HCT116 (cell line): ENCODE measurements at regions not wholly inside any gene's neighbourhood (a gene's known extent, or its start where the extent isn't known, plus 50 kb on each side); places are given as distances from the start of the nearest gene placed in this dataset.

Experiments used
- ATAC-seq: fragments of 200-7000 bp; cut with Tn5 transposase; 2 replicates; pipeline ENCODE4 v1.9.1; 2020; ENCODE audit warnings: mild to moderate bottlenecking, moderate library complexity
- BruUV-seq: library from RNA; stranded (reverse); fragments of 400-500 nt; replicated peaks from 2 replicates; lab custom pipeline; 2021; lab: Mats Ljungman, UMichigan
- CTCF ChIA-PET: fragments of 300-600 bp; sonication (Branson Sonifier 250); formaldehyde crosslinking; loops from one replicate; lab custom pipeline; 2021; ENCODE audit warnings: antibody characterized with exemption; lab: Charles Lee
- POLR2A ChIA-PET: fragments of 300-600, 350-600 bp; sonication (Branson Sonifier 250); formaldehyde crosslinking; loops from one replicate; lab custom pipeline; 2021; ENCODE audit warnings: antibody characterized with exemption; lab: Charles Lee
- RAD21 ChIA-PET, 2 experiments: fragments of 300-600 bp; sonication (Branson Sonifier 250); formaldehyde crosslinking; loops; one replicate each; lab custom pipeline; 2023; ENCODE audit warnings: low total read pairs in 2 of 2; ENCODE audit not compliant: uncharacterized antibody in 2 of 2, unreplicated experiment in 2 of 2, low non-redundant PET in 1 of 2; lab: Charles Lee
- DNase-seq: peaks from one replicate; pipeline ENCODE4 v3.0.0-alpha.2; 2010; ENCODE audit warnings: low read depth, low spot score
- H2AFZ ChIP-seq: fragments of 200-600 bp; shearing (Covaris generic), sonication (generic); 2 replicates; pipeline ENCODE4 v1.6.1; 2017; ENCODE audit warnings: low read depth, mixed run types, mixed read lengths, antibody characterized with exemption, low read length; ENCODE audit not compliant: poor library complexity, severe bottlenecking
- H3K27ac ChIP-seq: 2 replicates; pipeline ENCODE4 v1.5.1; 2012; ENCODE audit warnings: low read depth, low read length
- H3K27me3 ChIP-seq: fragments of 200-600 bp; sonication (generic); 2 replicates; pipeline ENCODE4 v1.6.1; 2016; ENCODE audit warnings: mixed run types, low read length, mixed read lengths; ENCODE audit not compliant: insufficient read depth
- H3K36me3 ChIP-seq, 2 experiments: fragments of 200-500 bp in 1 of 2; fragments of 200-600 bp in 1 of 2; sonication (Bioruptor generic) in 1 of 2; sonication (generic) in 1 of 2; 2 replicates each; pipeline versions ENCODE4 v1.5.1 to v1.6.1; 2014 to 2016; ENCODE audit warnings: low read length in 2 of 2, inconsistent platforms in 1 of 2, mixed read lengths in 1 of 2, mixed run types in 1 of 2; ENCODE audit not compliant: insufficient read depth in 2 of 2, control insufficient read depth in 1 of 2
- H3K4me1 ChIP-seq, 2 experiments: fragments of 200-600 bp in 1 of 2; sonication (generic) in 1 of 2; 2 replicates each; pipeline versions ENCODE4 v1.5.1 to v1.6.1; 2012 to 2017; ENCODE audit warnings: low read length in 2 of 2, inconsistent platforms in 1 of 2, mild to moderate bottlenecking in 1 of 2, mixed read lengths in 1 of 2, mixed run types in 1 of 2, moderate library complexity in 1 of 2; ENCODE audit not compliant: insufficient read depth in 2 of 2, control insufficient read depth in 1 of 2
- H3K4me2 ChIP-seq: fragments of 200-600 bp; sonication (generic); 2 replicates; pipeline ENCODE4 v1.6.1; 2017; ENCODE audit warnings: mixed run types, low read length, mixed read lengths
- H3K4me3 ChIP-seq, 2 experiments: fragments of 200-600 bp in 1 of 2; sonication (generic) in 1 of 2; replicated peaks in 1 of 2; 2 replicates each; pipeline ENCODE4 v1.5.1; 2011 to 2016; ENCODE audit warnings: low read length in 2 of 2, control low read depth in 1 of 2, low read depth in 1 of 2, mild to moderate bottlenecking in 1 of 2, mixed read lengths in 1 of 2, mixed run types in 1 of 2
- H3K79me2 ChIP-seq: fragments of 200-600 bp; sonication (generic); 2 replicates; pipeline ENCODE4 v1.6.1; 2017; ENCODE audit warnings: mild to moderate bottlenecking, mixed run types, low read length, moderate library complexity, mixed read lengths; ENCODE audit not compliant: insufficient read depth
- H3K9ac ChIP-seq: fragments of 200-600 bp; sonication (generic); 2 replicates; pipeline ENCODE4 v1.6.1; 2016; ENCODE audit warnings: low read length, mixed read lengths
- H3K9me2 ChIP-seq: fragments of 200-600 bp; sonication (generic), shearing (Covaris generic); 2 replicates; pipeline ENCODE4 v1.6.1; 2017; ENCODE audit warnings: mixed run types, mild to moderate bottlenecking, moderate library complexity; ENCODE audit not compliant: insufficient read depth
- H3K9me3 ChIP-seq, 2 experiments: fragments of 200-500 bp in 1 of 2; fragments of 200-600 bp in 1 of 2; sonication (Bioruptor generic) in 1 of 2; sonication (generic) in 1 of 2; 2 replicates each; pipeline ENCODE4 v1.6.1; 2014 to 2017; ENCODE audit warnings: low read length in 2 of 2, mixed read lengths in 2 of 2, inconsistent platforms in 1 of 2, low read depth in 1 of 2, mild to moderate bottlenecking in 1 of 2, mixed run types in 1 of 2, moderate library complexity in 1 of 2; ENCODE audit not compliant: control insufficient read depth in 1 of 2, insufficient read depth in 1 of 2
- H4K20me1 ChIP-seq: fragments of 200-600 bp; sonication (generic), shearing (Covaris generic); 2 replicates; pipeline ENCODE4 v1.6.1; 2017; ENCODE audit warnings: mixed run types, mild to moderate bottlenecking, moderate library complexity; ENCODE audit not compliant: insufficient read depth
- CBX3 ChIP-seq: IDR thresholded peaks from 2 replicates; pipeline ENCODE4 v1.6.1; 2012; ENCODE audit warnings: low read depth
- EGR1 ChIP-seq: IDR thresholded peaks from 2 replicates; pipeline ENCODE4 v1.6.1; 2012; ENCODE audit warnings: low read depth
- EZH2phosphoT487 ChIP-seq: fragments of 200-600 bp; IDR thresholded peaks from 2 replicates; pipeline ENCODE4 v1.6.1; 2018; ENCODE audit warnings: antibody characterized with exemption, borderline replicate concordance
- JUND ChIP-seq: IDR thresholded peaks from 2 replicates; pipeline ENCODE4 v1.6.1; 2012
- YY1 ChIP-seq: IDR thresholded peaks from 2 replicates; pipeline ENCODE4 v1.6.1; 2011; ENCODE audit warnings: low read length, low read depth, moderate library complexity, mild to moderate bottlenecking; ENCODE audit not compliant: insufficient replicate concordance; ENCODE audit errors: extremely low read depth
- intact Hi-C: fragments of 100-400 bp; cut with micrococcal nuclease; formaldehyde crosslinking; loops from 2 replicates; pipeline ENCODE4 v1.10.0; 2022
- TF ChIP-seq, protein P1 (sequence below), 3 experiments: fragments of 200-600 bp in 1 of 3; sonication (generic) in 1 of 3; IDR thresholded peaks in 2 of 3; conservative IDR thresholded peaks in 1 of 3; 2 replicates each; pipeline ENCODE4 v1.5.1; 2012 to 2017; ENCODE audit warnings: low read depth in 2 of 3, low read length in 2 of 3, antibody characterized with exemption in 1 of 3, borderline replicate concordance in 1 of 3, control low read depth in 1 of 3, mild to moderate bottlenecking in 1 of 3, mixed read lengths in 1 of 3, mixed run types in 1 of 3, moderate library complexity in 1 of 3; ENCODE audit not compliant: insufficient read depth in 1 of 3
- TF ChIP-seq, protein P2 (sequence below): IDR thresholded peaks from 2 replicates; pipeline ENCODE4 v1.6.1; 2011; ENCODE audit warnings: mild to moderate bottlenecking, low read length, moderate library complexity; ENCODE audit not compliant: insufficient replicate concordance; ENCODE audit errors: extremely low read depth
- TF ChIP-seq, protein P3 (sequence below): IDR thresholded peaks from 2 replicates; pipeline ENCODE4 v1.6.1; 2012; ENCODE audit warnings: low read depth

DNA sequence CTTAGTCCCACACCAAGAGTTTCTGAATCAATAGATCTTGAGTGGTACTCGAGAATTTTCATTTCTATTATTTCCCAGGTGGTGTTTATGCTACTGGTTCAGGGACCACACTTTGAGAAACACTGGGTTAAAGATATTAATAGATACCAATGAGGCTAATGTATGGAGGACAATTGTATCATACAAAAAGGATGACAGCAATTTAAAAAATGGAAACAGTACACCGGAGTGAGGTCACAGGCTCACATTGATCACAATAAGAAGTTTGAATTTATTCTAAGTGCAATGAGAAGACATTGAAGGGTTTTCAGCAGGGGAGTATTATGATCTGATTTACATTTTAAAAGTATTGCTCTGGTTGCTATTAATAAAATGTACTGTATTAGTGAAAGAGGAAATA is 488.3 kb downstream of the PCDH17 start:
- POLR2A ChIA-PET = no interaction called here

More for the DNA sequence above, 488.3 kb downstream of the PCDH17 start:
- no TSS peak for BruUV-seq
- peaks cover 13 to 19% of the 10 kb centered on the region in 2 experiments; a peak in 2 of 4 replicates for H3K9me3 ChIP-seq
- ChIA-PET CTCF (no interaction called here), RAD21 (no interaction called here)
- no peak overlapping the region for H3K4me2 ChIP-seq
- H3K27ac ChIP-seq = no peak overlapping the region
- H3K4me3 ChIP-seq = no peak overlapping the region
- H3K9me2 ChIP-seq = no peaks in the 10 kb centered on the region
- no peak overlapping the region for H3K9ac ChIP-seq
- no peak for DNase-seq
- H2AFZ ChIP-seq = no peak overlapping the region
- no peaks in the 10 kb centered on the region for H3K79me2 ChIP-seq
- TF ChIP-seq YY1 = no peak
- TF ChIP-seq EGR1 = no peak
- no peak for TF ChIP-seq EZH2phosphoT487
- TF ChIP-seq, protein P1, sequence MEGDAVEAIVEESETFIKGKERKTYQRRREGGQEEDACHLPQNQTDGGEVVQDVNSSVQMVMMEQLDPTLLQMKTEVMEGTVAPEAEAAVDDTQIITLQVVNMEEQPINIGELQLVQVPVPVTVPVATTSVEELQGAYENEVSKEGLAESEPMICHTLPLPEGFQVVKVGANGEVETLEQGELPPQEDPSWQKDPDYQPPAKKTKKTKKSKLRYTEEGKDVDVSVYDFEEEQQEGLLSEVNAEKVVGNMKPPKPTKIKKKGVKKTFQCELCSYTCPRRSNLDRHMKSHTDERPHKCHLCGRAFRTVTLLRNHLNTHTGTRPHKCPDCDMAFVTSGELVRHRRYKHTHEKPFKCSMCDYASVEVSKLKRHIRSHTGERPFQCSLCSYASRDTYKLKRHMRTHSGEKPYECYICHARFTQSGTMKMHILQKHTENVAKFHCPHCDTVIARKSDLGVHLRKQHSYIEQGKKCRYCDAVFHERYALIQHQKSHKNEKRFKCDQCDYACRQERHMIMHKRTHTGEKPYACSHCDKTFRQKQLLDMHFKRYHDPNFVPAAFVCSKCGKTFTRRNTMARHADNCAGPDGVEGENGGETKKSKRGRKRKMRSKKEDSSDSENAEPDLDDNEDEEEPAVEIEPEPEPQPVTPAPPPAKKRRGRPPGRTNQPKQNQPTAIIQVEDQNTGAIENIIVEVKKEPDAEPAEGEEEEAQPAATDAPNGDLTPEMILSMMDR (IDR thresholded peaks at IDR 0.05 in 2 of 3, conservative IDR thresholded peaks at IDR 0.05 in 1 of 3; ENCODE audit: borderline replicate concordance in 1 of 3, insufficient read depth in 1 of 3, low read depth in 2 of 3, low read length in 2 of 3) = no peak
- TF ChIP-seq JUND = no peak
- no peak for TF ChIP-seq CBX3
- TF ChIP-seq, protein P2, sequence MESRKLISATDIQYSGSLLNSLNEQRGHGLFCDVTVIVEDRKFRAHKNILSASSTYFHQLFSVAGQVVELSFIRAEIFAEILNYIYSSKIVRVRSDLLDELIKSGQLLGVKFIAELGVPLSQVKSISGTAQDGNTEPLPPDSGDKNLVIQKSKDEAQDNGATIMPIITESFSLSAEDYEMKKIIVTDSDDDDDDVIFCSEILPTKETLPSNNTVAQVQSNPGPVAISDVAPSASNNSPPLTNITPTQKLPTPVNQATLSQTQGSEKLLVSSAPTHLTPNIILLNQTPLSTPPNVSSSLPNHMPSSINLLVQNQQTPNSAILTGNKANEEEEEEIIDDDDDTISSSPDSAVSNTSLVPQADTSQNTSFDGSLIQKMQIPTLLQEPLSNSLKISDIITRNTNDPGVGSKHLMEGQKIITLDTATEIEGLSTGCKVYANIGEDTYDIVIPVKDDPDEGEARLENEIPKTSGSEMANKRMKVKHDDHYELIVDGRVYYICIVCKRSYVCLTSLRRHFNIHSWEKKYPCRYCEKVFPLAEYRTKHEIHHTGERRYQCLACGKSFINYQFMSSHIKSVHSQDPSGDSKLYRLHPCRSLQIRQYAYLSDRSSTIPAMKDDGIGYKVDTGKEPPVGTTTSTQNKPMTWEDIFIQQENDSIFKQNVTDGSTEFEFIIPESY = no peak
- TF ChIP-seq, protein P3, sequence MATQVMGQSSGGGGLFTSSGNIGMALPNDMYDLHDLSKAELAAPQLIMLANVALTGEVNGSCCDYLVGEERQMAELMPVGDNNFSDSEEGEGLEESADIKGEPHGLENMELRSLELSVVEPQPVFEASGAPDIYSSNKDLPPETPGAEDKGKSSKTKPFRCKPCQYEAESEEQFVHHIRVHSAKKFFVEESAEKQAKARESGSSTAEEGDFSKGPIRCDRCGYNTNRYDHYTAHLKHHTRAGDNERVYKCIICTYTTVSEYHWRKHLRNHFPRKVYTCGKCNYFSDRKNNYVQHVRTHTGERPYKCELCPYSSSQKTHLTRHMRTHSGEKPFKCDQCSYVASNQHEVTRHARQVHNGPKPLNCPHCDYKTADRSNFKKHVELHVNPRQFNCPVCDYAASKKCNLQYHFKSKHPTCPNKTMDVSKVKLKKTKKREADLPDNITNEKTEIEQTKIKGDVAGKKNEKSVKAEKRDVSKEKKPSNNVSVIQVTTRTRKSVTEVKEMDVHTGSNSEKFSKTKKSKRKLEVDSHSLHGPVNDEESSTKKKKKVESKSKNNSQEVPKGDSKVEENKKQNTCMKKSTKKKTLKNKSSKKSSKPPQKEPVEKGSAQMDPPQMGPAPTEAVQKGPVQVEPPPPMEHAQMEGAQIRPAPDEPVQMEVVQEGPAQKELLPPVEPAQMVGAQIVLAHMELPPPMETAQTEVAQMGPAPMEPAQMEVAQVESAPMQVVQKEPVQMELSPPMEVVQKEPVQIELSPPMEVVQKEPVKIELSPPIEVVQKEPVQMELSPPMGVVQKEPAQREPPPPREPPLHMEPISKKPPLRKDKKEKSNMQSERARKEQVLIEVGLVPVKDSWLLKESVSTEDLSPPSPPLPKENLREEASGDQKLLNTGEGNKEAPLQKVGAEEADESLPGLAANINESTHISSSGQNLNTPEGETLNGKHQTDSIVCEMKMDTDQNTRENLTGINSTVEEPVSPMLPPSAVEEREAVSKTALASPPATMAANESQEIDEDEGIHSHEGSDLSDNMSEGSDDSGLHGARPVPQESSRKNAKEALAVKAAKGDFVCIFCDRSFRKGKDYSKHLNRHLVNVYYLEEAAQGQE = no peak
- H3K36me3 ChIP-seq = no peaks in the 10 kb centered on the region
- intact Hi-C loops = no loop called here
- no peaks in the 10 kb centered on the region for H4K20me1 ChIP-seq
- no peaks in the 10 kb centered on the region for H3K27me3 ChIP-seq
- no peaks in the 10 kb centered on the region for H3K4me1 ChIP-seq
- ATAC-seq = no peak
